ENCODE measurements at regions not wholly inside any gene's neighbourhood (a gene's known extent, or its start where the extent isn't known, plus 50 kb on each side); places are given as distances from the start of the nearest gene placed in this dataset.

DNA sequence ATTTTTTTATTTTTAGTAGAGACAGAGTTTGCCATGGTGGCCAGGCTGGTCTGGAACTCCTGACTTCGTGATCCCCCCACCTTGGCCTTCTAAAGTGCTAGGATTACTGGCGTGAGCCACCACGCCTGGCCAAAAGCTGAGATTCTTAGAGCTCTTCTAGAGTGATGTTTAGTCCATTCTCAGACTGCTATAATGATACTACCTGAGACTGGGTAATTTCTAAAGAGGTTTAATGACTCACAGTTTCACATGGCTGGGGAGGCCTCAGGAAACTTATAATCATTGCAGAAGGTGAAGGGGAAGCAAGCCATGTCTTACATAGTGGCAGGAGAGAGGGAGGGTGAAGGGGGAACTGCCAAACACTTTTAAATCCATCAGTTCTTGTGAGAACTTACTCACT lies 1804.9 kb upstream of the LRRTM1 start:
- TF ChIP-seq, protein P1, sequence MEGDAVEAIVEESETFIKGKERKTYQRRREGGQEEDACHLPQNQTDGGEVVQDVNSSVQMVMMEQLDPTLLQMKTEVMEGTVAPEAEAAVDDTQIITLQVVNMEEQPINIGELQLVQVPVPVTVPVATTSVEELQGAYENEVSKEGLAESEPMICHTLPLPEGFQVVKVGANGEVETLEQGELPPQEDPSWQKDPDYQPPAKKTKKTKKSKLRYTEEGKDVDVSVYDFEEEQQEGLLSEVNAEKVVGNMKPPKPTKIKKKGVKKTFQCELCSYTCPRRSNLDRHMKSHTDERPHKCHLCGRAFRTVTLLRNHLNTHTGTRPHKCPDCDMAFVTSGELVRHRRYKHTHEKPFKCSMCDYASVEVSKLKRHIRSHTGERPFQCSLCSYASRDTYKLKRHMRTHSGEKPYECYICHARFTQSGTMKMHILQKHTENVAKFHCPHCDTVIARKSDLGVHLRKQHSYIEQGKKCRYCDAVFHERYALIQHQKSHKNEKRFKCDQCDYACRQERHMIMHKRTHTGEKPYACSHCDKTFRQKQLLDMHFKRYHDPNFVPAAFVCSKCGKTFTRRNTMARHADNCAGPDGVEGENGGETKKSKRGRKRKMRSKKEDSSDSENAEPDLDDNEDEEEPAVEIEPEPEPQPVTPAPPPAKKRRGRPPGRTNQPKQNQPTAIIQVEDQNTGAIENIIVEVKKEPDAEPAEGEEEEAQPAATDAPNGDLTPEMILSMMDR (IDR thresholded peaks at IDR 0.05; ENCODE audit: low read depth, low read length, poor library complexity, severe bottlenecking), result no peak
- TF ChIP-seq EZH2phosphoT487 (IDR thresholded peaks at IDR 0.05; ENCODE audit: borderline replicate concordance, low read length), result no peak

All from DOHH2 (cell line).